Nephron progenitor cell (in vitro differentiated cells): ENCODE measurements at regions not wholly inside any gene's neighbourhood (a gene's known extent, or its start where the extent isn't known, plus 50 kb on each side); places are given as distances from the start of the nearest gene placed in this dataset.

ENCODE experiments used
- DNase-seq: peaks from one replicate; pipeline ENCODE4 v3.0.0; 2021
- H3K27ac Mint-ChIP-seq: 2 replicates; pipeline ENCODE4 v1.8.0; 2021; ENCODE audit warnings: mild to moderate bottlenecking, moderate library complexity, mixed read lengths
- H3K27me3 Mint-ChIP-seq: 2 replicates; pipeline ENCODE4 v1.8.0; 2021; ENCODE audit warnings: mild to moderate bottlenecking, low read depth, mixed read lengths; ENCODE audit not compliant: poor library complexity
- H3K36me3 Mint-ChIP-seq: 2 replicates; pipeline ENCODE4 v1.8.0; 2021; ENCODE audit warnings: low read depth, mixed read lengths
- H3K4me1 Mint-ChIP-seq: 2 replicates; pipeline ENCODE4 v1.8.0; 2021; ENCODE audit warnings: mixed read lengths
- H3K4me3 Mint-ChIP-seq: 2 replicates; pipeline ENCODE4 v1.8.0; 2021; ENCODE audit warnings: mild to moderate bottlenecking, moderate library complexity, mixed read lengths
- H3K9me3 Mint-ChIP-seq: 2 replicates; pipeline ENCODE4 v1.8.0; 2021; ENCODE audit warnings: mild to moderate bottlenecking, moderate library complexity, mixed read lengths
- TF ChIP-seq, protein P1 (sequence below): fragments of 200-600 bp; sonication (generic); IDR thresholded peaks from 2 replicates; pipeline ENCODE4 v1.5.0; 2021; ENCODE audit warnings: antibody characterized with exemption

DNA sequence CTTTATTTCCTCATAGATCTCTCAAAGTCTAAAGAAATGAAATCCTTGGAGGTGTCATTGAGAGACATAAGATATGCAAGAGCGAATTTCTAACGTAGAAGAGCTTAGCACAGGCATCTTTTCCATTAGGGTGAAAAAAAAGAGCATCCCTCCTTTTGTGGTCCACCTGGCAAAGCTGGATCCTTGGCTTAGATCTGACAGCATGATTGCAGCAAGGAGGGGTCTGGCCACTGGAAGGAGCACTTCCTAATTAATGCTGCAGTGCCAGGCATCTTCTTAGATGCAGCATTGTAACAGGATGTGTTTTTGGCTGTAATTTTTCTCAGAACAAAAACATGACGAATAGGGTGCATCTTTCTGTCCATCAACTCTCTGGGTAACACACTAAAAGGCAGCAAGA is 60.1 kb upstream of the TFAP2D start:
- TF ChIP-seq, protein P1, sequence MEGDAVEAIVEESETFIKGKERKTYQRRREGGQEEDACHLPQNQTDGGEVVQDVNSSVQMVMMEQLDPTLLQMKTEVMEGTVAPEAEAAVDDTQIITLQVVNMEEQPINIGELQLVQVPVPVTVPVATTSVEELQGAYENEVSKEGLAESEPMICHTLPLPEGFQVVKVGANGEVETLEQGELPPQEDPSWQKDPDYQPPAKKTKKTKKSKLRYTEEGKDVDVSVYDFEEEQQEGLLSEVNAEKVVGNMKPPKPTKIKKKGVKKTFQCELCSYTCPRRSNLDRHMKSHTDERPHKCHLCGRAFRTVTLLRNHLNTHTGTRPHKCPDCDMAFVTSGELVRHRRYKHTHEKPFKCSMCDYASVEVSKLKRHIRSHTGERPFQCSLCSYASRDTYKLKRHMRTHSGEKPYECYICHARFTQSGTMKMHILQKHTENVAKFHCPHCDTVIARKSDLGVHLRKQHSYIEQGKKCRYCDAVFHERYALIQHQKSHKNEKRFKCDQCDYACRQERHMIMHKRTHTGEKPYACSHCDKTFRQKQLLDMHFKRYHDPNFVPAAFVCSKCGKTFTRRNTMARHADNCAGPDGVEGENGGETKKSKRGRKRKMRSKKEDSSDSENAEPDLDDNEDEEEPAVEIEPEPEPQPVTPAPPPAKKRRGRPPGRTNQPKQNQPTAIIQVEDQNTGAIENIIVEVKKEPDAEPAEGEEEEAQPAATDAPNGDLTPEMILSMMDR: no peak
- Mint-ChIP-seq H3K4me3 (no peak overlapping the region), H3K27ac (no peak overlapping the region), H3K9me3 (peaks cover 7% of the 10 kb centered on the region), H3K4me1 (no peaks in the 10 kb centered on the region), H3K36me3 (no peaks in the 10 kb centered on the region), H3K27me3 (peaks cover 4% of the 10 kb centered on the region)
- DNase-seq: no peak

DNA sequence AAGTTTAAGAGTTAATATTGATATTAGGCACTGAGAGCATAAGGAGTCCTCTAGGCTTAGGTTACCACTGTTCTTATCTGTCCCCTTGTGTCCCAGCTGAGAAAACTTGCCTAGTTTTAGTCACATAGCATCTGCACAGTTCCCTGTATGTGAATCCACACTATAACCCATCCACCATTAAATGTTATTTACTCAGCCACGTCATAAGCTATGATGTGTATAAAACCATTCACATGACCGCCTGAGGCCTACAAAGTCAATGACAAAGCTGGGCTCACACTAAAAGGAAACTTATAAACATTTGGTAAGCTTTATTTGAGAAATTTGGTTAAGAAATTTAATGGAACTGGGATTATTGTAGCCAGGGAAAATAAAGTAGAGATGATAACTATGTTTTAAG is 59.2 kb upstream of the TFAP2D start:
- Mint-ChIP-seq H3K36me3 (no peaks in the 10 kb centered on the region), H3K27me3 (peaks cover 4% of the 10 kb centered on the region), H3K27ac (no peak overlapping the region), H3K4me3 (no peak overlapping the region), H3K9me3 (peaks cover 4% of the 10 kb centered on the region), H3K4me1 (no peaks in the 10 kb centered on the region)
- DNase-seq: no peak
- TF ChIP-seq, protein P1: no peak

- Mint-ChIP-seq H3K4me3 (no peak overlapping the region), H3K4me1 (no peaks in the 10 kb centered on the region), H3K36me3 (no peaks in the 10 kb centered on the region), H3K27me3 (peaks cover 4% of the 10 kb centered on the region), H3K27ac (no peak overlapping the region), H3K9me3 (no peaks in the 10 kb centered on the region)
- TF ChIP-seq, protein P1: peak; percentile 72
- no peak for DNase-seq
Observed at GRCh38 chr6:50655848-50656453, 57.4 kb upstream of the TFAP2D start.

DNA sequence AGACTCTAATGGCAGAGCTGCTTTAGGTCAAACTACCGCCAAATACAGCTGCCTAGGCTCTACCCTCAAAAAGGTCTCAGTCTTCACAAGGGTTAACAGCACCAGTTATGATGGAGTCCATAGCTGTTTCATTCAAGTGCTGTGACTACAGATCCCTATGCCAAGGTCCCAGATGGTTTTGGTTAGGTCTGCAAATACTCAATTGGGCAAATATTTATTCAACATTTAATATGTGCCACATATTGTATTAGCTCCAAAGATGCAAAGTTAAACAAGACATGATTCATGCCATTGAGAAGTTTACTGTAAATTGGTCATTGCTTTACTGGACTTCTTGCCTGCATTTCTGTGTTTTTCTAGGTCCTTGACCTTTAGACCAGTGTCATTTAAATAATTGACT is 55.8 kb upstream of the TFAP2D start:
- H3K4me1 Mint-ChIP-seq: no peaks in the 10 kb centered on the region
- H3K4me3 Mint-ChIP-seq: no peak overlapping the region
- no peaks in the 10 kb centered on the region for H3K36me3 Mint-ChIP-seq
- no peak overlapping the region for H3K27ac Mint-ChIP-seq
- H3K9me3 Mint-ChIP-seq: no peaks in the 10 kb centered on the region
- TF ChIP-seq, protein P1: no peak
- DNase-seq: no peak
- peaks cover 4% of the 10 kb centered on the region for H3K27me3 Mint-ChIP-seq

DNA sequence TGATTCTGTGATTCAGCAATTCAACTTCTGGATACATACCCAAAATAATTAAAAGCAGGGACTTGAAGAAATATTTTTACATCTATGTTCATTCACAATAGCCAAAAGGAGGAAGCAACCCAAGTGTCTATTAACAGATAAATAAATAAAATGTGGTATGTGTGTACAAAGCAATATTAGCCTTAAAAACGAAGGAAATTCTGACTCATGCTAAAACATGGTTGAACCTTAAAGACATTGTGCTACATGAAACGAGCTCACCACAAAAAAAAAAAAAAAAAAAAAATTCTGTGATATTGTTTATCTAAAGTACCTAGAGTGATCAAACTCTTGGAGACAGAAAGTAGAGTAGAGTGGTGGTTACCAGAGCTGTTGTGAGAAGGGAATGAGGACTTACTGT is 54.8 kb upstream of the TFAP2D start:
- H3K4me1 Mint-ChIP-seq: no peaks in the 10 kb centered on the region
- no peaks in the 10 kb centered on the region for H3K36me3 Mint-ChIP-seq
- no peak overlapping the region for H3K27ac Mint-ChIP-seq
- peaks cover 4% of the 10 kb centered on the region for H3K27me3 Mint-ChIP-seq
- TF ChIP-seq, protein P1: no peak
- H3K9me3 Mint-ChIP-seq: no peaks in the 10 kb centered on the region
- no peak for DNase-seq
- H3K4me3 Mint-ChIP-seq: no peak overlapping the region

- Mint-ChIP-seq H3K36me3 (no peaks in the 10 kb centered on the region), H3K27me3 (no peaks in the 10 kb centered on the region), H3K4me1 (no peaks in the 10 kb centered on the region), H3K27ac (no peak overlapping the region), H3K9me3 (no peaks in the 10 kb centered on the region), H3K4me3 (no peak overlapping the region)
- TF ChIP-seq, protein P1: no peak
- DNase-seq: no peak
Observed at GRCh38 chr6:50661636-50662035, 51.7 kb upstream of the TFAP2D start.
